Mesothelial cell of epicardium (in vitro differentiated cells): ENCODE measurements at regions not wholly inside any gene's neighbourhood (a gene's known extent, or its start where the extent isn't known, plus 50 kb on each side); places are given as distances from the start of the nearest gene placed in this dataset.

ENCODE experiments used
- DNase-seq, 2 experiments: peaks; one replicate each; pipeline ENCODE4 v3.0.0; 2021; ENCODE audit warnings: low spot score in 2 of 2; ENCODE audit not compliant: unreplicated experiment in 2 of 2
- H3K27ac Mint-ChIP-seq: 2 replicates; pipeline ENCODE4 v1.8.0; 2021; ENCODE audit warnings: mixed read lengths
- H3K27me3 Mint-ChIP-seq: 2 replicates; pipeline ENCODE4 v1.8.0; 2021; ENCODE audit warnings: low read depth, mixed read lengths
- H3K36me3 Mint-ChIP-seq: 2 replicates; pipeline ENCODE4 v1.8.0; 2021; ENCODE audit warnings: mixed read lengths
- H3K4me1 Mint-ChIP-seq: 2 replicates; pipeline ENCODE4 v1.8.0; 2021; ENCODE audit warnings: mixed read lengths
- H3K4me3 Mint-ChIP-seq: 2 replicates; pipeline ENCODE4 v1.8.0; 2021; ENCODE audit warnings: mild to moderate bottlenecking, moderate library complexity, mixed read lengths
- H3K9me3 Mint-ChIP-seq: 2 replicates; pipeline ENCODE4 v1.8.0; 2021; ENCODE audit warnings: mixed read lengths
- CTCF ChIP-seq: fragments of 200-600 bp; sonication (generic); IDR thresholded peaks from one replicate; pipeline ENCODE4 v1.5.0; 2021; ENCODE audit warnings: antibody characterized with exemption; ENCODE audit not compliant: unreplicated experiment

GRCh38 chr2:18913512-18913911 is 324.1 kb upstream of the NT5C1B start:
- no peaks in the 10 kb centered on the region for H3K9me3 Mint-ChIP-seq

GRCh38 chr2:18912225-18912888 is 323.0 kb upstream of the NT5C1B start:
- TF ChIP-seq CTCF: no peak
- no peak for DNase-seq
- no peaks in the 10 kb centered on the region for H3K36me3 Mint-ChIP-seq
- no peak overlapping the region for H3K4me3 Mint-ChIP-seq
- H3K27me3 Mint-ChIP-seq: no peaks in the 10 kb centered on the region
- peaks cover 4% of the 10 kb centered on the region for H3K4me1 Mint-ChIP-seq
- H3K27ac Mint-ChIP-seq: no peak overlapping the region
- H3K9me3 Mint-ChIP-seq: no peaks in the 10 kb centered on the region

More at GRCh38 chr2:18913512-18913911, 324.1 kb upstream of the NT5C1B start:
- no peak overlapping the region for H3K27ac Mint-ChIP-seq
- no peaks in the 10 kb centered on the region for H3K27me3 Mint-ChIP-seq
- no peak overlapping the region for H3K4me3 Mint-ChIP-seq
- DNase-seq: no peak
- TF ChIP-seq CTCF: no peak
- peaks cover 3% of the 10 kb centered on the region for H3K4me1 Mint-ChIP-seq
- H3K36me3 Mint-ChIP-seq: no peaks in the 10 kb centered on the region

GRCh38 chr2:18911416-18911815 is 322.0 kb upstream of the NT5C1B start:
- Mint-ChIP-seq H3K36me3 (peaks cover 3% of the 10 kb centered on the region), H3K4me3 (no peak overlapping the region), H3K27ac (no peak overlapping the region), H3K9me3 (peaks cover 6% of the 10 kb centered on the region), H3K27me3 (no peaks in the 10 kb centered on the region), H3K4me1 (peaks cover 4% of the 10 kb centered on the region)
- no peak for DNase-seq
- no peak for TF ChIP-seq CTCF

GRCh38 chr2:18910843-18911242 is 321.5 kb upstream of the NT5C1B start:
- peaks cover 8% of the 10 kb centered on the region for H3K9me3 Mint-ChIP-seq
- no peak for TF ChIP-seq CTCF
- H3K27me3 Mint-ChIP-seq: no peaks in the 10 kb centered on the region
- H3K4me3 Mint-ChIP-seq: no peak overlapping the region
- DNase-seq: no peak
- H3K27ac Mint-ChIP-seq: no peak overlapping the region
- peaks cover 4% of the 10 kb centered on the region for H3K4me1 Mint-ChIP-seq
- H3K36me3 Mint-ChIP-seq: peaks cover 3% of the 10 kb centered on the region

- H3K27ac Mint-ChIP-seq: no peak overlapping the region
These were observed 318.6 kb upstream of the NT5C1B start for GRCh38 chr2:18907937-18908336.

More at GRCh38 chr2:18907937-18908336, 318.6 kb upstream of the NT5C1B start:
- Mint-ChIP-seq H3K4me3 (no peak overlapping the region), H3K27me3 (no peaks in the 10 kb centered on the region), H3K4me1 (peaks cover 4% of the 10 kb centered on the region), H3K9me3 (peaks cover 14% of the 10 kb centered on the region), H3K36me3 (peaks cover 3% of the 10 kb centered on the region)
- TF ChIP-seq CTCF: no peak
- DNase-seq: no peak
